HG03095 (cell line): ENCODE measurements at regions not wholly inside any gene's neighbourhood (a gene's known extent, or its start where the extent isn't known, plus 50 kb on each side); places are given as distances from the start of the nearest gene placed in this dataset.

ENCODE experiments used
- ATAC-seq: cut with Tn5 transposase; IDR thresholded peaks from one replicate; pipeline ENCODE4 v1.9.1; 2021; ENCODE audit warnings: moderate library complexity; ENCODE audit not compliant: unreplicated experiment

GRCh38 chr4:138535316-138535715 lies 293.2 kb upstream of the SLC7A11 start:
- no peak for ATAC-seq

- ATAC-seq: peak; percentile 68
Measured at GRCh38 chr4:138522366-138522765, 280.2 kb upstream of the SLC7A11 start.

GRCh38 chr4:138521809-138522208 lies 279.7 kb upstream of the SLC7A11 start:
- no peak for ATAC-seq

GRCh38 chr4:138519436-138519835 lies 277.3 kb upstream of the SLC7A11 start:
- ATAC-seq: no peak

GRCh38 chr4:138513535-138513934 lies 271.4 kb upstream of the SLC7A11 start:
- ATAC-seq: no peak

GRCh38 chr4:138512756-138513155 lies 270.6 kb upstream of the SLC7A11 start:
- ATAC-seq: no peak

GRCh38 chr4:138510053-138510452 lies 267.9 kb upstream of the SLC7A11 start:
- no peak for ATAC-seq

- no peak for ATAC-seq
Measured at GRCh38 chr4:138509346-138509745, 267.2 kb upstream of the SLC7A11 start.

- no peak for ATAC-seq
Measured at GRCh38 chr4:138507522-138507921, 265.4 kb upstream of the SLC7A11 start.

GRCh38 chr4:138501614-138502013 lies 259.5 kb upstream of the SLC7A11 start:
- no peak for ATAC-seq

- ATAC-seq: no peak
Measured at GRCh38 chr4:138500869-138501268, 258.7 kb upstream of the SLC7A11 start.

GRCh38 chr4:138499627-138500026 lies 257.5 kb upstream of the SLC7A11 start:
- ATAC-seq: no peak

GRCh38 chr4:138494931-138495330 lies 252.8 kb upstream of the SLC7A11 start:
- ATAC-seq: no peak

- ATAC-seq: no peak
Measured at GRCh38 chr4:138494116-138494515, 252.0 kb upstream of the SLC7A11 start.

- no peak for ATAC-seq
Measured at GRCh38 chr4:138492176-138492575, 250.0 kb upstream of the SLC7A11 start.

GRCh38 chr4:138488533-138488932 lies 246.4 kb upstream of the SLC7A11 start:
- ATAC-seq: no peak

- no peak for ATAC-seq
Measured at GRCh38 chr4:138487670-138488069, 245.5 kb upstream of the SLC7A11 start.

- ATAC-seq: no peak
Measured at GRCh38 chr4:138487230-138487629, 245.1 kb upstream of the SLC7A11 start.

- no peak for ATAC-seq
Measured at GRCh38 chr4:138485498-138485897, 243.3 kb upstream of the SLC7A11 start.

- no peak for ATAC-seq
Measured at GRCh38 chr4:138475116-138475515, 233.0 kb upstream of the SLC7A11 start.

GRCh38 chr4:138473339-138473738 lies 231.2 kb upstream of the SLC7A11 start:
- ATAC-seq: no peak

GRCh38 chr4:138460477-138461414 lies 218.6 kb upstream of the SLC7A11 start:
- no peak for ATAC-seq

GRCh38 chr4:138458751-138459150 lies 216.6 kb upstream of the SLC7A11 start:
- ATAC-seq: no peak
